Chondrocyte (in vitro differentiated cells): ENCODE measurements at regions not wholly inside any gene's neighbourhood (a gene's known extent, or its start where the extent isn't known, plus 50 kb on each side); places are given as distances from the start of the nearest gene placed in this dataset.

Source experiments
- DNase-seq: peaks from one replicate; pipeline ENCODE4 v3.0.0; 2021; ENCODE audit warnings: mixed read lengths, low spot score
- H3K27ac Mint-ChIP-seq: one replicate; pipeline ENCODE4 v1.8.0; 2021; ENCODE audit warnings: mild to moderate bottlenecking, moderate library complexity, mixed read lengths; ENCODE audit not compliant: unreplicated experiment
- H3K27me3 Mint-ChIP-seq: 2 replicates; pipeline ENCODE4 v1.8.0; 2021; ENCODE audit warnings: low read depth, mixed read lengths
- H3K36me3 Mint-ChIP-seq: 2 replicates; pipeline ENCODE4 v1.8.0; 2021; ENCODE audit warnings: low read depth, mixed read lengths
- H3K4me1 Mint-ChIP-seq: 2 replicates; pipeline ENCODE4 v1.8.0; 2021; ENCODE audit warnings: low read depth, mild to moderate bottlenecking, mixed read lengths
- H3K4me3 Mint-ChIP-seq: one replicate; pipeline ENCODE4 v1.8.0; 2021; ENCODE audit warnings: mild to moderate bottlenecking, moderate library complexity, mixed read lengths; ENCODE audit not compliant: unreplicated experiment
- H3K9me3 Mint-ChIP-seq: 2 replicates; pipeline ENCODE4 v1.8.0; 2021; ENCODE audit warnings: low read depth, mixed read lengths
- TF ChIP-seq, protein P1 (sequence below): fragments of 200-600 bp; sonication (generic); IDR thresholded peaks from 2 replicates; pipeline ENCODE4 v1.5.0; 2021; ENCODE audit warnings: antibody characterized with exemption, mild to moderate bottlenecking, moderate library complexity

DNA sequence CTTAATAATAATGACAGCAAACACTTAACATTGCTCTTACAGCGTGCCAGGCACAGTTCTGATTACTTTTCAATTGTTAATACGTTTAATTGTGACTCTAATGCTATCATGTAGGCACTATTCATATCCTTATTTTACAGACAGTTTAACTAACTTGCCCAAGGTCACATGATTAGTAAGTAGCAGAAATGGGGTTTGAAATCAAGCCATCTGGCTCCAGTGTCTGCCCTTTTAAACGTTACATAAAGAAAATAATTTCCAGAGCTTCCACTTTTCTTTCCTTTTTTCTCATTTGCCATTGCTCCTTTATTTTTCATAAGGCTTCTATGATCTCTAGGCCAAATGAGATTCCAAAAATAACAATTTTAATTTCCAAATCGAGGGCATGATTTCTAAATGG is 50.6 kb upstream of the IKZF2 start:
- Mint-ChIP-seq H3K36me3 (no peaks in the 10 kb centered on the region), H3K27ac (no peak overlapping the region), H3K27me3 (no peaks in the 10 kb centered on the region), H3K9me3 (peaks cover 5% of the 10 kb centered on the region), H3K4me3 (no peak overlapping the region), H3K4me1 (peaks cover 10% of the 10 kb centered on the region)
- TF ChIP-seq, protein P1, sequence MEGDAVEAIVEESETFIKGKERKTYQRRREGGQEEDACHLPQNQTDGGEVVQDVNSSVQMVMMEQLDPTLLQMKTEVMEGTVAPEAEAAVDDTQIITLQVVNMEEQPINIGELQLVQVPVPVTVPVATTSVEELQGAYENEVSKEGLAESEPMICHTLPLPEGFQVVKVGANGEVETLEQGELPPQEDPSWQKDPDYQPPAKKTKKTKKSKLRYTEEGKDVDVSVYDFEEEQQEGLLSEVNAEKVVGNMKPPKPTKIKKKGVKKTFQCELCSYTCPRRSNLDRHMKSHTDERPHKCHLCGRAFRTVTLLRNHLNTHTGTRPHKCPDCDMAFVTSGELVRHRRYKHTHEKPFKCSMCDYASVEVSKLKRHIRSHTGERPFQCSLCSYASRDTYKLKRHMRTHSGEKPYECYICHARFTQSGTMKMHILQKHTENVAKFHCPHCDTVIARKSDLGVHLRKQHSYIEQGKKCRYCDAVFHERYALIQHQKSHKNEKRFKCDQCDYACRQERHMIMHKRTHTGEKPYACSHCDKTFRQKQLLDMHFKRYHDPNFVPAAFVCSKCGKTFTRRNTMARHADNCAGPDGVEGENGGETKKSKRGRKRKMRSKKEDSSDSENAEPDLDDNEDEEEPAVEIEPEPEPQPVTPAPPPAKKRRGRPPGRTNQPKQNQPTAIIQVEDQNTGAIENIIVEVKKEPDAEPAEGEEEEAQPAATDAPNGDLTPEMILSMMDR = no peak
- DNase-seq = no peak

DNA sequence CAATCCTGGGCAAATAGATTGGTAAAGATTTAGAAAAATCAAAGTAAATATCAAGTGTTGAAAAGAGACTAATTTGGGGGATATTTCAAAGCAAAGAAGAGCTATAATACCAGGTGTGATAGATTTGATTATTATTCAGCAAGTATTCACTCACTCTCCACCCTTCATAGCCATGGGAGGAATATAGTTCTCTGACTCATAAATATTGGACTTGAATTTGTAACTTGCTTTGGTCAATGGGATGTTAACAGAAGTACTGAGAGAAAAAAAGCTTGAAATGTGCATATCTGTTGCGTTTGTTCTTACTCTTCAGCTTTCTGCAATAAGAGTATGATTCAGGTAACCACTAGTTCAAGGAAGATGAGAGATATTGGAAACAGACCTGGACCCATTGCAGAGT is 54.5 kb upstream of the IKZF2 start:
- TF ChIP-seq, protein P1 = no peak
- H3K9me3 Mint-ChIP-seq = no peaks in the 10 kb centered on the region
- peaks cover 10% of the 10 kb centered on the region for H3K4me1 Mint-ChIP-seq
- H3K27ac Mint-ChIP-seq = no peak overlapping the region
- H3K27me3 Mint-ChIP-seq = no peaks in the 10 kb centered on the region
- no peak overlapping the region for H3K4me3 Mint-ChIP-seq
- no peaks in the 10 kb centered on the region for H3K36me3 Mint-ChIP-seq
- DNase-seq = no peak

DNA sequence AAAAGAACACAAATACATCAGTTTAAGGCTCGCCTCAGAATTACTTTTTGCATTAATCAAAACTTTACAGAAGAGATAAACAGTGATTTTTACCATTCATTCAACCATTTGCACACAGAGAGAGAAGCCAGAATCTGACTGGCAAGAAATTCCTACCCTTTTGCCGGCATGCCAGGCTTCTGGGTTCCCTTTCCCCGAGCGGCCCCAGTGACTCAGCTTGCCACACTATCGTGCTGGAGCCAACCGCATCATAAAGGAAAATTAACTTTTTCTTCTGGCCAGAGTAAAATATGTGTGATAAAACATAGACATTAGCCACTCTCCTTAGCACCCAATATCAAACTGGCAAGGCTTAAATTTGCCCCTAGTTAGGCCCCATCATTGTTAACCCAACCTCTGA is 61.8 kb upstream of the IKZF2 start:
- H3K36me3 Mint-ChIP-seq = no peaks in the 10 kb centered on the region
- H3K27ac Mint-ChIP-seq = no peak overlapping the region
- DNase-seq = no peak

DNA sequence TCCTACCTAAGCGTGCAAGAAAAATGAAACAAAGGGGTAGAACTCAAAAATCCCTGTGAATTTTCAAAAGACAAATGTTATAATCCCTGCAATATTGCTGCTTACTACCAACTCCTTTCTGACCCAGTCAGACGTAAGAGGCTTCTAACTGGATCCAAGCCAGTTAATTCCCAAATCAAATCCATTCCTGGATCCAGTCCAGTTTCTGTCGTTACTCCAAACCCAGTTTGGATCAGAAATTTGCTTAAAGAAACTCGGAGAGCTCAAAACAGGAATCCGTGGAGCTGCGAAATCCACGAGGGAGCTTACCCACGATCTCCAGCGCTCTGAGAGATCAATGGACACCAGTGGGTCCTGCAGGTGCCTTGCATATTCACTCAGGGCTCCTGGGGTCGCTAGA is 62.8 kb upstream of the IKZF2 start:
- TF ChIP-seq, protein P1 = no peak
- no peak overlapping the region for H3K27ac Mint-ChIP-seq

More for the DNA sequence above, 61.8 kb upstream of the IKZF2 start:
- TF ChIP-seq, protein P1 = no peak
- H3K9me3 Mint-ChIP-seq = no peaks in the 10 kb centered on the region
- no peak overlapping the region for H3K4me3 Mint-ChIP-seq
- no peaks in the 10 kb centered on the region for H3K27me3 Mint-ChIP-seq
- peaks cover 28% of the 10 kb centered on the region for H3K4me1 Mint-ChIP-seq

DNA sequence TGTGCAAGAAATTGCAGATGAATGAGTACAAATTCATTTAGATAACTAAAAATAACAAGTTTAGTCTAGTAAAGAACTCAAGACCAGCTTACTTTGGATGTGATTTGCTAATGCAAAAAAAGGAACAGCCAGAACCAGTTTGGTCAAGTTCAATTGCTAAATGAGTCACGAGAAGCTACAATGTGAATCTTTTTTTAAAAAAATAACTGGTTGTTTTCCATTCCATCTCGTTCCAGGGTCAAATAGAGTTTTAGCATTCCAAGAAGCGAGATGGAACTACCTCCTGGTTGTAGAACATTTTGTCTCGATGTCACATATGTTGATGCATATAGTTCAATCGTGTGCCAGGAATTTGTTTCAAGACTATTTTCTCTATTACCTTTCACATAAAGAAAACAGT is 65.0 kb upstream of the IKZF2 start:
- no peak for DNase-seq
- no peaks in the 10 kb centered on the region for H3K36me3 Mint-ChIP-seq
- H3K4me1 Mint-ChIP-seq = peaks cover 41% of the 10 kb centered on the region
- peak overlapping the region; percentile 89 for H3K27ac Mint-ChIP-seq
- TF ChIP-seq, protein P1 = no peak
- peak overlapping the region; percentile 23 for H3K4me3 Mint-ChIP-seq
- peaks cover 4% of the 10 kb centered on the region for H3K9me3 Mint-ChIP-seq
- H3K27me3 Mint-ChIP-seq = no peaks in the 10 kb centered on the region

More for the DNA sequence above, 62.8 kb upstream of the IKZF2 start:
- H3K9me3 Mint-ChIP-seq = peaks cover 4% of the 10 kb centered on the region
- DNase-seq = no peak
- H3K4me1 Mint-ChIP-seq = peaks cover 33% of the 10 kb centered on the region
- no peaks in the 10 kb centered on the region for H3K27me3 Mint-ChIP-seq
- no peak overlapping the region for H3K4me3 Mint-ChIP-seq
- H3K36me3 Mint-ChIP-seq = no peaks in the 10 kb centered on the region
